Adrenal gland (tissue), 5 donors: ENCODE measurements at regions not wholly inside any gene's neighbourhood (a gene's known extent, or its start where the extent isn't known, plus 50 kb on each side); places are given as distances from the start of the nearest gene placed in this dataset.

Source experiments
- POLR2A ChIP-seq, 2 donors: fragments of 450-650 bp; IDR thresholded peaks; one replicate each; pipeline ENCODE4 v1.6.1; 2017; ENCODE audit warnings: antibody characterized with exemption in 2 of 2, mild to moderate bottlenecking in 2 of 2, moderate library complexity in 1 of 2
- TF ChIP-seq, protein P1 (sequence below), 6 experiments: fragments of 450-650 bp in 4 of 6; fragments of 200-600 bp in 2 of 6; sonication (generic) in 1 of 6; IDR thresholded peaks; 1 replicate in 5 of 6; 2 replicates in 1 of 6; pipeline versions ENCODE4 v1.5.1 to v1.8.0; 2016 to 2021; ENCODE audit warnings: antibody characterized with exemption in 6 of 6, mild to moderate bottlenecking in 2 of 6, moderate library complexity in 1 of 6
- donor health status: DM: no; HTN: no; CAD: no.

DNA sequence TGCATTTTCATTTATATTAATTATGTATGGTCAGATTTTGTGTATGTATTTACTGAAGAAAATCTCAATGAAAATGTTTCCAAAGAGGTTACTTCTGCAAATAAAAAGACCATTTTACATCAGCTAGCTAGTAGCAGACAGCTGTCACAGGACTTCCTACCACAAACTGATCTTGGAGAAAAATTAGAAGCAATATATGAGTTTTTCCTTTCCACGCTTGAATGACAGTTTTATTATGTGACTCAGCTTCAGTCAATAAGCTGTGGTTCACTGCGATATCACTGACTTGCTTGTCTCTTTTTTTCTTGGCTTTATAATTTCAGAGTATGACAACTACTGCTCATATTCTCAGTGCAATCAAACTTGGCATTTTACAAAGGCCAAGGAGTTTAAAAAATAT lies 787.4 kb upstream of the GALNTL6 start:
- TF ChIP-seq, protein P1, sequence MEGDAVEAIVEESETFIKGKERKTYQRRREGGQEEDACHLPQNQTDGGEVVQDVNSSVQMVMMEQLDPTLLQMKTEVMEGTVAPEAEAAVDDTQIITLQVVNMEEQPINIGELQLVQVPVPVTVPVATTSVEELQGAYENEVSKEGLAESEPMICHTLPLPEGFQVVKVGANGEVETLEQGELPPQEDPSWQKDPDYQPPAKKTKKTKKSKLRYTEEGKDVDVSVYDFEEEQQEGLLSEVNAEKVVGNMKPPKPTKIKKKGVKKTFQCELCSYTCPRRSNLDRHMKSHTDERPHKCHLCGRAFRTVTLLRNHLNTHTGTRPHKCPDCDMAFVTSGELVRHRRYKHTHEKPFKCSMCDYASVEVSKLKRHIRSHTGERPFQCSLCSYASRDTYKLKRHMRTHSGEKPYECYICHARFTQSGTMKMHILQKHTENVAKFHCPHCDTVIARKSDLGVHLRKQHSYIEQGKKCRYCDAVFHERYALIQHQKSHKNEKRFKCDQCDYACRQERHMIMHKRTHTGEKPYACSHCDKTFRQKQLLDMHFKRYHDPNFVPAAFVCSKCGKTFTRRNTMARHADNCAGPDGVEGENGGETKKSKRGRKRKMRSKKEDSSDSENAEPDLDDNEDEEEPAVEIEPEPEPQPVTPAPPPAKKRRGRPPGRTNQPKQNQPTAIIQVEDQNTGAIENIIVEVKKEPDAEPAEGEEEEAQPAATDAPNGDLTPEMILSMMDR (IDR thresholded peaks at IDR 0.05), result no peak
- TF ChIP-seq POLR2A (IDR thresholded peaks at IDR 0.05), result no peak
